Globus pallidus (tissue), 1 donor: ENCODE measurements at regions not wholly inside any gene's neighbourhood (a gene's known extent, or its start where the extent isn't known, plus 50 kb on each side); places are given as distances from the start of the nearest gene placed in this dataset.

Experiments used
- DNase-seq: peaks from one replicate; pipeline ENCODE4 v3.0.0-alpha.2; 2015; ENCODE audit warnings: low spot score

GRCh38 chr1:29821605-29822004 lies 585.3 kb downstream of the PTPRU start:
- no peak for DNase-seq

- DNase-seq, result no peak
These were observed 584.1 kb downstream of the PTPRU start for GRCh38 chr1:29820401-29820800.

- no peak for DNase-seq
These were observed 576.2 kb downstream of the PTPRU start for GRCh38 chr1:29812408-29813135.

DNA sequence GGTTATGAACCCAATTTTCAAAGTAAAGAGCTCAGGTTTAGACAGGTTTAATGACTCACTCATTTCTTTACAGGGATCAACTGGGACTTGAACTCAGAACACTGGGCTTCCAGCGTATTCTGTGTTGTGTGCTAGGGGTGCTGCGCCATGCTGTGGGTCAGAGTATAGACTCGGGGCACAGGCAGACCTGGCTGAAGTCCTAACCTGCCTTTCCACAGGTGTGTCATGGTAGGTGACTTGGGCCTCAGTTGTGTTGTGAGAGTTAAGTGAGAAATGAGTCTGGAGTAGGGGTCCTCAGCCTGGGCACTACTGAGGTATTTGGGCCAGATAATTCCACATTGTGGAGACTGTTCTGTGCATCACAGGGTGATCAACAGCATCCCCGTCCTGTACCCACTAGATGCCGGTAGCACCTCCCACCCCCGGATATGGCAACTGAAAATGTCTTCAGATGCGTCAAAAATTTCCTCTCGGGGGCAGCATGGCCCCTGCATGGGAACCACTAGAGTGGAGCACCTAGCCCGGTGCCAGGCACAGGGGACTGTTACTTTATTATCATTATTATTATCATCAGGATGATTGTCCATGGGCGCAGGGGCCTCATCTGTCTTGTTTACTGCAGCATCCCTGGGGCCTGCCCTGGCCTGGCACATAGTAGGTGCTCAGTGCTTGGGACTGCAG lies 575.5 kb downstream of the PTPRU start:
- no peak for DNase-seq

DNA sequence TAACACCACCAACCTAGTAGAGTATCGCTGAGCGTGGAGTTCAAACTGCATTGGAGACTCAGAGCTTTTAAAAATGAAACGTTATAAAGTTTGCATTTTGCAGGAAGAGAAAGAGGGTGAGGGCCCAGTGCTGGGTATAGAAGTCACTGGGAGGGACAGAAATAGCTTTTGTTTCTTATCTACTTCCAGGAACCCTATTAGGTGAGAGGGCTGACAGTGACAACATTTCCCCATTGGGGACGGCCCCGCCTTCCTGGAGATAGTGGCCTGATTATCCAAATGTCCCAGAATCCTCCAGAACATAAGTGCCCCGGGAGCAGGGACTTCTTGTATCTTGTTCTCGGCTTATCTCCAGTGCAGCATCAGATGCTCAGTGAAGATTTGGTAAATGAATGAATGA lies 574.9 kb downstream of the PTPRU start:
- DNase-seq, result no peak

DNA sequence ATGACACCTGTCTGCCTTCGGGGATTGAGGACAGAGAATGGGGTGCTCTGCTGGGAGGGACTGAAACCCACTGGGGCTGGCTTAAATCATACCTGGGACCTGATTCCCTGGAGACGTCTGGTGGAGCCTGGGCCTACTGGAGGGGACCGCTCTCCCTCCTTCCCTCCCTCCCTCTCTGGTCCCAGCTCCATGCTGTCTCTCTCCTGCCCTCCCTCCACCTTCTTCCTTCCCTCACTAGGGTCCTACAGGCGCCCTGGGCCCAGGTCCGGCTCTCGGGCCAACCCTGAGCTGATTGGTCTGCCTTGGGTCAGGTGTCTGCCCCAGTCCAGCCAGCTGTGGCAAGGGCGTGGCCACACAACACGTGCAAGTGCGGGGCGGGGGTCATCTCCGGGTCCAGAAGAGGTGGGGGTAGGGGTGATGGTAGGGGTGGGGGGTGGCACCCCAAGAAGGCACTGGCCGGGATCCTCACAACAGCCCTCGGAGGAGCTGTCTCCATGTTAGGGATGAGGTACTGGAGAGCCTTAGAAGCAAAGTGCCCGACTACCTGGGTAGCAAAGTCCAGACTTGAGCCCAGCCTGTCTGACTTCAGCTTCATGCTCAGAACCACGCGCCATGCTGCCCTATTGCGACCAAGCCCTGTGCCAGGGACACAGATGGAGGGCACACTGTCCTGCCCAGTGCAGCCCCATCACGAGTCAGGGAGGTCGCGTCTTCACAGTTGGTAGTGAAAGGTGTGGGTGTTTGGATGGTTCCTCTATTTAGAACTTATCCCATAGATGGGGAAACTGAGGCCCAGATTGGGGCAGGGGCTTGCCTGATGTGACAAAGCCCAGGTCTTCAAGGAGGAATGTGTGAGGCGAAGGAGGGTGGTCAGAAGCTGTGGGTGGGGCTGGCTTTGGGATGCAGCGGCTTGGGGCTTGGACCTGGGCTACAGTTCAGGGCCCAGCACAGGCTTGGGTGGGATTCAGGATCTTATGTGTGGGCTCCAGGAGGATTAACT lies 574.1 kb downstream of the PTPRU start:
- DNase-seq, result no peak

- no peak for DNase-seq
These were observed 573.3 kb downstream of the PTPRU start for GRCh38 chr1:29809446-29810120.

- no peak for DNase-seq
These were observed 572.0 kb downstream of the PTPRU start for GRCh38 chr1:29808141-29808995.

DNA sequence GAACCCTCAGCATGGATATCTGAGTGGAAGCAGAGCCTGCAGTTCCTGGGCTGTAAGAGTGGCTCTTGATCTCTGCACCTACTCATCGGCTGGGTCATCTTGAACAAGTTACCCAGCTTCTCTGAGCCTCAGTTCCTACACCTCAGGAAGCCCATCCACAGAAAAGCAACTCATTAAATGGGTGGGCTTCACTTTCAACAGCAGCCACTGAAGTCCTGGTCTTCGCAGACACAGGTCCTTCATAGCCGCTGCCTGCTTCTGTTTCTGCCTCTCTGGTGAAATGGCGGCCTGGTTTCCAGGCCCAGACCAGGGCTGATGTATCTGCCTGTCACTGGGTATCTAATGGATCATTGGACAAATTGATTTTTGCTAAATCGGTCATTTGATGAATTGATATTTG lies 571.4 kb downstream of the PTPRU start:
- DNase-seq, result no peak

DNA sequence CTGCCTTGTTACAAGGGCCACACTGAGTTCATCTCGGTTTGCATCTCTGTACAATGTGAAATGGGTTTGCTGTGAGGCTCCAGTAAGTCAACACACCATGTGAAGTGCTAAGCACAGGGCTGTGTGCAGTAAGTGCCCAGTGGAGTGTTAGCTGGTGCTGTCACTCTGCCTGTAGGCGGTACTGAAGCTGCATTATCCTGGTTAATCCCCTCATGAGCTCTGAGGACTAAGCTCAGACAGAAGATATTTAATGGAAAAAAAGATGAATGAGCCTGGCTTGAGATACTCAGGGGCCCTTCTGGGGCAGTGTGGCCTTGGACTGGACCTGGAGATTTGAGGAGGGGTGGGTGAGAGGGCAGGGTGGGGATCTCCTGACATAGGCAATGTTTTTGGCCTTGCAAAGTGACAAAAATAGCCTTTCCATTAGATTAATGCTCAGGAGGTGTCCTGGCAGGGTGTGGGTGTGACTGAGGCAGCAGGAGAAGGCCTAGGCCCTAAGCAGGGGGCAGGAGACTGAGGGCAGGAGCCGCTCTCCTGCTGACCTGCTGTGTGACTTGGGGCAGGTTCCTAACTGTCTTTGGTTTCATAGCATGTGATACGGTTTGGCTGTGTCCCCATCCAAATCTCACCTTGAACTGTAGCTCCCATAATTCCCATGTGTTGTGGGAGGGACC lies 570.5 kb downstream of the PTPRU start:
- DNase-seq, result no peak

DNA sequence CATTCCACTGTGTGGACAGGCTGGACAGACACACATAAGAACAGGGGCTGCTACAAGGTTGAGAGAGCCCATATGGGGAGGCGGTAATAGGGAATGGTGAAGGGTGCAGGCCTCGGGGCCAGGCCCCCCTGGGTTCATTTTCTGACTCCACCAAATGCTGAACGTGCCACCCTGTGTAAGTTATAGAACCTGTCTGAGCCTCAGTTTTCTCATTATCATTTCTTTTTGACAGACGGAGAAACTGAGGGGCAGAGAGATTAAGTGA lies 569.5 kb downstream of the PTPRU start:
- DNase-seq, result no peak

- no peak for DNase-seq
These were observed 569.0 kb downstream of the PTPRU start for GRCh38 chr1:29805122-29805895.

GRCh38 chr1:29804181-29804899 lies 568.0 kb downstream of the PTPRU start:
- DNase-seq, result no peak

DNA sequence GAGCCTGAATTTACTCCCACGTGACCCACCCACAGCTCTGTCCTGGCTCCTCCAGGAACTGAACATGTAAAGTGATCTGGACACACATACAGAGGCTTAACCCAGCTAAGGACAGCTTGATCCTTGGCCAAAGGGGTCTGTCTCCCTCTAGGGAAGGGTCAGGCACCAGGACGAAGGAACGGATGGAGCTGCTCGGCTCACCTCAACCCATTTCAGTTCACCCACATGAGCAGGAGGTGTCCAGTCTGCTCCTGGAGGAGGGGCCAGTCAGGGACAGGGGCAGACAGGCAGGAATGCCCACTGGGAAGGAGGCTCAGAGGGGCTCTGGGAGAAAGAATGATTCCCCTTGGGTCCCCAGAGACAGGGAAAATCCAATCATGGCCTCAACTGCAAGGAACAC lies 567.2 kb downstream of the PTPRU start:
- DNase-seq, result no peak

- no peak for DNase-seq
These were observed 566.1 kb downstream of the PTPRU start for GRCh38 chr1:29802181-29803068.

- no peak for DNase-seq
These were observed 565.2 kb downstream of the PTPRU start for GRCh38 chr1:29801561-29801973.

GRCh38 chr1:29801003-29801402 lies 564.7 kb downstream of the PTPRU start:
- no peak for DNase-seq

DNA sequence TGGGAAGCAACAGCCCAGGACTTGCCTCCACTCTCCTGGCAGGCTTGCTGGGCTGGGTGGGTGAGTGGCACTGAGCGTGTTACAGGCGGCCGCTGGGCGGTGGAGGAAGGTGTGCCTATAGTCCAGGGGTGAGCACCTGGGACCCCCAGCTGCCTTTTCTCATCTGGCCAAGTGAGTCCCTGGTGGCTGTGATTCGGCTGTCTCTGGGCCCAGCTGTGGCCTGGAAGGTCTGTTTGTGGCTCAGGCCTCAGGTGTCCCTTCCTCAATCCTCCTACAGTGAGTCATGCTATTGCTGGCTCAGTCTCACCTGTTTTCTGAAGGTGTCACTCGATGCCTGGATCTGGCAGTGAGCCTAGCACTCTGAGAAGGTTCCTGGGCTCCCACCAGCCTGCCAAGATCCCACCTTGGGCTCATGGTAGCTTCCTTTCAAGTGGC lies 564.2 kb downstream of the PTPRU start:
- DNase-seq, result no peak
